K562 (cell line): ENCODE measurements at regions not wholly inside any gene's neighbourhood (a gene's known extent, or its start where the extent isn't known, plus 50 kb on each side); places are given as distances from the start of the nearest gene placed in this dataset.

Source experiments
- ATAC-seq: fragments of 200-7000 bp; cut with Tn5 transposase; 3 replicates; pipeline ENCODE4 v1.9.1; 2020; ENCODE audit warnings: moderate library complexity
- BruUV-seq: library from RNA; stranded (reverse); fragments of 400-500 nt; replicated peaks from 2 replicates; lab custom pipeline; 2021; lab: Mats Ljungman, UMichigan
- CTCF ChIA-PET: fragments of 300-600 bp; formaldehyde crosslinking; extraction: SDS; loops from one replicate; lab custom pipeline; 2021; ENCODE audit warnings: low intra/inter-chr PET ratio; lab: Yijun Ruan, JAX
- POLR2A ChIA-PET: fragments of 300-600, 350-650 bp; sonication (Branson Sonifier 250); formaldehyde crosslinking; extraction: SDS; loops from one replicate; lab custom pipeline; 2021; ENCODE audit warnings: antibody characterized with exemption, inconsistent platforms; lab: Yijun Ruan, JAX
- DNase-seq, 4 experiments: peaks; one replicate each; pipeline versions ENCODE4 v3.0.0 to v3.0.0-alpha.2; 2011 to 2018; ENCODE audit warnings: low spot score in 3 of 4, mixed read lengths in 3 of 4; ENCODE audit errors: extremely low read depth in 1 of 4
- FAIRE-seq: peaks from 2 replicates; lab custom pipeline; 2011; peaks lifted over from hg19 to GRCh38; lab: Jason Lieb, UNC
- H2AFZ ChIP-seq: 2 replicates; pipeline ENCODE4 v1.6.0; 2011; ENCODE audit warnings: low read depth, low read length, control low read depth, inconsistent platforms
- H3K27ac ChIP-seq: fragments of 200-600 bp; 3 replicates; pipeline ENCODE4 v1.8.0; 2011; ENCODE audit warnings: low read depth, mild to moderate bottlenecking, control low read depth, inconsistent platforms, low read length, moderate library complexity, mixed read lengths; ENCODE audit errors: extremely low read depth
- H3K27me3 ChIP-seq, 2 experiments: fragments of 300-600 bp in 1 of 2; 2 replicates in 1 of 2; 3 replicates in 1 of 2; pipeline versions ENCODE4 v1.6.0 to v1.8.0; 2011; ENCODE audit warnings: inconsistent platforms in 2 of 2, low read length in 2 of 2, mild to moderate bottlenecking in 1 of 2, mixed read lengths in 1 of 2, moderate library complexity in 1 of 2; ENCODE audit not compliant: control insufficient read depth in 2 of 2, insufficient read depth in 2 of 2
- H3K36me3 ChIP-seq: fragments of 300-600 bp; 3 replicates; pipeline ENCODE4 v1.8.0; 2011; ENCODE audit warnings: mild to moderate bottlenecking, low read length, inconsistent platforms; ENCODE audit not compliant: control insufficient read depth, insufficient read depth
- H3K4me1 ChIP-seq, 2 experiments: fragments of 200-600 bp in 1 of 2; replicated peaks in 1 of 2; 2 replicates in 1 of 2; 3 replicates in 1 of 2; pipeline versions ENCODE4 v1.5.1 to v1.8.0; 2011; ENCODE audit warnings: inconsistent platforms in 2 of 2, low read length in 2 of 2, mild to moderate bottlenecking in 1 of 2, mixed read lengths in 1 of 2, moderate library complexity in 1 of 2; ENCODE audit not compliant: control insufficient read depth in 2 of 2, insufficient read depth in 2 of 2
- H3K4me2 ChIP-seq: 2 replicates; pipeline ENCODE4 v1.6.1; 2011; ENCODE audit warnings: low read length, control low read depth, inconsistent platforms, mixed read lengths; ENCODE audit not compliant: insufficient read depth
- H3K4me3 ChIP-seq: fragments of 200-600 bp; sonication (generic), shearing (Covaris generic); 2 replicates; pipeline ENCODE4 v1.5.1; 2016; ENCODE audit warnings: control low read depth, inconsistent platforms
- H3K79me2 ChIP-seq: fragments of 200-600 bp; 3 replicates; pipeline ENCODE4 v1.8.0; 2011; ENCODE audit warnings: low read length, inconsistent platforms; ENCODE audit not compliant: control insufficient read depth, insufficient read depth
- H3K9ac ChIP-seq, 2 experiments: 2 replicates each; pipeline versions ENCODE4 v1.6.0 to v1.6.1; 2011; ENCODE audit warnings: low read depth in 2 of 2, low read length in 2 of 2, control low read depth in 1 of 2, inconsistent platforms in 1 of 2, mild to moderate bottlenecking in 1 of 2, mixed read lengths in 1 of 2; ENCODE audit not compliant: insufficient read depth in 1 of 2
- H3K9me1 ChIP-seq: one replicate; pipeline ENCODE4 v1.6.0; 2011; ENCODE audit warnings: inconsistent platforms, mild to moderate bottlenecking, low read length, moderate library complexity; ENCODE audit not compliant: control insufficient read depth, insufficient read depth
- H3K9me3 ChIP-seq: replicated peaks from 2 replicates; pipeline ENCODE4 v1.5.1; 2011; ENCODE audit warnings: low read depth, low read length, inconsistent platforms; ENCODE audit not compliant: control insufficient read depth, insufficient read depth
- H4K20me1 ChIP-seq: replicated peaks from 2 replicates; pipeline ENCODE4 v1.6.1; 2011; ENCODE audit warnings: low read length, inconsistent platforms, mixed read lengths; ENCODE audit not compliant: control insufficient read depth, insufficient read depth
- CREB3 ChIP-seq: fragments of 450-650 bp; conservative IDR thresholded peaks from 2 replicates; pipeline ENCODE4 v1.6.1; 2016; ENCODE audit warnings: missing genetic modification characterization, low read depth, mild to moderate bottlenecking, missing compliant biosample characterization, moderate library complexity
- CSDE1 ChIP-seq, 2 experiments: fragments of 450-650 bp; IDR thresholded peaks; 2 replicates each; pipeline ENCODE4 v1.6.1; 2016; ENCODE audit warnings: mild to moderate bottlenecking in 1 of 2
- FOXM1 ChIP-seq, 2 experiments: fragments of 450-650 bp in 1 of 2; sonication (generic) in 1 of 2; formaldehyde crosslinking in 1 of 2; IDR thresholded peaks; 2 replicates each; pipeline versions ENCODE4 v1.6.1 to v1.9.0; 2017 to 2022; ENCODE audit warnings: low read depth in 2 of 2, mild to moderate bottlenecking in 2 of 2, missing genetic modification reagents in 1 of 2, moderate library complexity in 1 of 2
- MAFG ChIP-seq: fragments of 450-650 bp; conservative IDR thresholded peaks from 2 replicates; pipeline ENCODE4 v1.6.1; 2016; ENCODE audit warnings: missing genetic modification characterization, missing compliant biosample characterization
- PBX2 ChIP-seq, 2 experiments: IDR thresholded peaks in 1 of 2; conservative IDR thresholded peaks in 1 of 2; 2 replicates each; pipeline ENCODE4 v1.6.1; 2016; ENCODE audit warnings: low read depth in 2 of 2, mild to moderate bottlenecking in 1 of 2, missing compliant biosample characterization in 1 of 2, missing genetic modification characterization in 1 of 2, moderate library complexity in 1 of 2
- PHTF2 ChIP-seq: fragments of 250-450 bp; sonication (Bioruptor Pico); IDR thresholded peaks from 2 replicates; pipeline ENCODE4 v1.5.0; 2021; ENCODE audit warnings: mild to moderate bottlenecking
- PTBP1 ChIP-seq: fragments of 200-400 bp; formaldehyde crosslinking; IDR thresholded peaks from 2 replicates; pipeline ENCODE4 v1.6.1; 2017; ENCODE audit warnings: low read depth, low read length
- RBM34 ChIP-seq: fragments of 200-400 bp; formaldehyde crosslinking; IDR thresholded peaks from 2 replicates; pipeline ENCODE4 v1.6.1; 2018; ENCODE audit warnings: low read length, borderline replicate concordance; ENCODE audit not compliant: insufficient read depth
- SAP30 ChIP-seq: fragments of 200-600 bp; sonication (generic); IDR thresholded peaks from 2 replicates; pipeline ENCODE4 v1.6.1; 2012; ENCODE audit warnings: borderline replicate concordance, low read depth, mild to moderate bottlenecking, moderate library complexity, low read length, control low read depth, inconsistent platforms; ENCODE audit not compliant: insufficient read depth, poor library complexity, severe bottlenecking
- SMARCA4 ChIP-seq: fragments of 450-650 bp; IDR thresholded peaks from 2 replicates; pipeline ENCODE4 v1.6.1; 2016
- TBL1XR1 ChIP-seq, 2 experiments: IDR thresholded peaks; 2 replicates each; pipeline ENCODE4 v1.6.1; 2012; ENCODE audit warnings: improper control_type of control experiment in 2 of 2, low read length in 2 of 2, mild to moderate bottlenecking in 1 of 2
- THAP7 ChIP-seq: fragments of 250-450 bp; sonication (Bioruptor Pico); IDR thresholded peaks from 2 replicates; pipeline ENCODE4 v1.5.0; 2021
- ZNF133 ChIP-seq: fragments of 250-450 bp; sonication (Bioruptor Pico); IDR thresholded peaks from 2 replicates; pipeline ENCODE4 v1.4.0; 2020; ENCODE audit warnings: mild to moderate bottlenecking
- ZNF217 ChIP-seq: sonication (generic); formaldehyde crosslinking; IDR thresholded peaks from 2 replicates; pipeline ENCODE4 v1.8.0; 2022; ENCODE audit warnings: mild to moderate bottlenecking, missing genetic modification reagents
- ZNF311 ChIP-seq: fragments of 250-450 bp; sonication (Bioruptor Pico); IDR thresholded peaks from 2 replicates; pipeline ENCODE4 v1.4.0; 2020; ENCODE audit warnings: mild to moderate bottlenecking, moderate library complexity
- ZSCAN32 ChIP-seq: fragments of 450-650 bp; formaldehyde crosslinking; IDR thresholded peaks from 2 replicates; pipeline ENCODE4 v1.4.0; 2020; ENCODE audit warnings: mild to moderate bottlenecking, moderate library complexity
- WGBS: fragments of 100-300 bp; shearing (Covaris generic); methylation state at CpG from one replicate; pipeline ENCODE4 v1.1.6; 2016; ENCODE audit warnings: low coverage, mixed read lengths; ENCODE audit not compliant: insufficient coverage; ENCODE audit errors: missing lambda C conversion rate; 5-methylcytosine and 5-hydroxymethylcytosine counted together
- in situ Hi-C: fragments of 300-500 bp; cut with MboI; formaldehyde crosslinking; loops from 4 replicates; pipeline ENCODE4 v1.15.0; 2018; ENCODE audit warnings: inconsistent platforms, mixed read lengths
- intact Hi-C: fragments of 100-400 bp; cut with micrococcal nuclease; formaldehyde crosslinking; loops from 2 replicates; pipeline ENCODE4 v1.14.2; 2022

GRCh38 chr3:153639631-153640030, 477.6 kb downstream of the RAP2B start:
- in situ Hi-C loops: no loop called here
- H2AFZ ChIP-seq: no peak overlapping the region
- no peak for FAIRE-seq
- WGBS: 0% methylated on average over 1 of the region's 1 CpG
- H3K27ac ChIP-seq: no peak overlapping the region
- no TSS peak for BruUV-seq
- H3K9me1 ChIP-seq: no peaks in the 10 kb centered on the region
- no peaks in the 10 kb centered on the region for H3K36me3 ChIP-seq
- no peak overlapping the region for H3K4me2 ChIP-seq
- intact Hi-C loops: no loop called here
- TF ChIP-seq PTBP1 (no peak), PHTF2 (no peak), ZNF133 (CRISPR knock-in tag) (no peak), ZNF311 (CRISPR knock-in tag) (no peak), PBX2 (CRISPR knock-in tag; IDR thresholded peaks at IDR 0.05; ENCODE audit: low read depth) (no peak), PBX2 (tag; conservative IDR thresholded peaks at IDR 0.05; ENCODE audit: low read depth) (no peak), SMARCA4 (no peak), TBL1XR1 (IDR thresholded peaks at IDR 0.05; ENCODE audit: low read length in 2 of 2) (no peak), MAFG (tag) (no peak), THAP7 (no peak), CREB3 (tag) (no peak), CSDE1 (IDR thresholded peaks at IDR 0.05) (no peak), ZNF217 (CRISPR knock-in tag) (no peak), RBM34 (no peak), ZSCAN32 (no peak), SAP30 (no peak), FOXM1 (IDR thresholded peaks at IDR 0.05; ENCODE audit: low read depth) (no peak), FOXM1 (CRISPR knock-in tag; IDR thresholded peaks at IDR 0.05; ENCODE audit: low read depth) (no peak)
- TF ChIP-seq, all 486 proteins: peak for 0
- no peak overlapping the region for H3K4me3 ChIP-seq
- H3K4me1 ChIP-seq: no peaks in the 10 kb centered on the region; a peak in 1 of 5 replicates
- no peak overlapping the region for H3K9ac ChIP-seq
- POLR2A ChIA-PET: interaction anchor here (0.7 kb wide), 1 partner anchor 18 kb away, joined by 3 read pairs; no protein-coding TSS in a partner anchor
- no peak for ATAC-seq
- H4K20me1 ChIP-seq: no peaks in the 10 kb centered on the region
- no peaks in the 10 kb centered on the region for H3K27me3 ChIP-seq
- CTCF ChIA-PET: no interaction called here
- no peak for DNase-seq
- H3K79me2 ChIP-seq: no peaks in the 10 kb centered on the region
- no peaks in the 10 kb centered on the region for H3K9me3 ChIP-seq
